BLaER1 treated with 17β-estradiol and CSF1 and Interleukin-3, amounts not matched to agents 10 nM and 100 nM (cell line): ENCODE measurements at regions not wholly inside any gene's neighbourhood (a gene's known extent, or its start where the extent isn't known, plus 50 kb on each side); places are given as distances from the start of the nearest gene placed in this dataset.
A peak's percentile ranks its signal among the peaks of the same experiment; 100 is the strongest.
"Not testable (repeated sequence)": the region's sequence is repeated elsewhere in the genome, so short reads cannot be mapped to it uniquely, and the experiment has no call there.

Source experiments
- H3K27ac ChIP-seq, 11 experiments: shearing (Covaris generic); formaldehyde crosslinking; 2 replicates each; pipeline ENCODE4 v1.8.1; 2022
- H3K27me3 ChIP-seq, 11 experiments: shearing (Covaris generic); formaldehyde crosslinking; 2 replicates each; pipeline ENCODE4 v1.8.1; 2022
- H3K36me3 ChIP-seq, 11 experiments: shearing (Covaris generic); formaldehyde crosslinking; 2 replicates each; pipeline ENCODE4 v1.8.1; 2022
- H3K4me1 ChIP-seq, 10 experiments: shearing (Covaris generic); formaldehyde crosslinking; 2 replicates each; pipeline ENCODE4 v1.8.1; 2022
- H3K4me2 ChIP-seq, 11 experiments: shearing (Covaris generic); formaldehyde crosslinking; 2 replicates each; pipeline ENCODE4 v1.8.1; 2022
- H3K4me3 ChIP-seq, 10 experiments: shearing (Covaris generic); formaldehyde crosslinking; 2 replicates each; pipeline ENCODE4 v1.8.1; 2022
- H3K9ac ChIP-seq, 11 experiments: shearing (Covaris generic); formaldehyde crosslinking; 2 replicates each; pipeline ENCODE4 v1.8.1; 2022
- H3K9me3 ChIP-seq, 11 experiments: shearing (Covaris generic); formaldehyde crosslinking; replicated peaks in 1 of 11; 2 replicates each; pipeline ENCODE4 v1.8.1; 2022
- H4K20me1 ChIP-seq, 11 experiments: shearing (Covaris generic); formaldehyde crosslinking; 2 replicates each; pipeline ENCODE4 v1.8.1; 2022
- Cebpa-rat ChIP-seq, 11 experiments: shearing (Covaris generic); IDR thresholded peaks; 2 replicates each; pipeline ENCODE4 v1.8.1; 2022

DNA sequence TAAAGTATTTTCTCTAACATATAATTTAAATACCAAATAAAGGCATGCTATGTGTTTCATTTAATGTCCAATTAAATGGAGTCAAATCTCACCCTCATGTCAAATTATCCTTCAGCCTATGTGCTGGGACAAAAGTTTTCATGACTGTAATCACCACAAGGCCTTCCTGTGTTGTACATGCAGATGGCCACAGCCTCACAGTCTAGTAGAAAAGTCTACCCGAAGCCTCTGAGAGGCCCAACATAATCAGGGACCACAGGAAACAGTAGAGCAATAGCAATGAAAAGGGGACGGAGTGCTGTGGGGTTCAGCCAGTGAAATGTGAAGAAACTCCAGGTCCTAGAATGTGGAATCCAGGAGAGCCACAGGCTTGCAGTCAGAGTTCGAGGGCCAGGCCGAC is 140.2 kb upstream of the KLF6 start:
- Histone ChIP-seq H3K4me1 (peaks cover 0 to 6% (median 0%) of the 10 kb centered on the region in 10 experiments; a peak in 3 of 20 replicates), H4K20me1 (no peaks in the 10 kb centered on the region), H3K4me2 (0 out of 22 replicates have a peak overlapping the region, but pooled peaks of 1 of the 11 experiments have one; percentile 35), H3K27ac (no peak overlapping the region), H3K4me3 (no peak overlapping the region), H3K36me3 (no peaks in the 10 kb centered on the region), H3K9me3 (no peaks in the 10 kb centered on the region), H3K27me3 (no peaks in the 10 kb centered on the region), H3K9ac (no peak overlapping the region; a peak in 1 of 22 replicates)
- no peak for TF ChIP-seq Cebpa-rat (IDR thresholded peaks at IDR 0.05)

DNA sequence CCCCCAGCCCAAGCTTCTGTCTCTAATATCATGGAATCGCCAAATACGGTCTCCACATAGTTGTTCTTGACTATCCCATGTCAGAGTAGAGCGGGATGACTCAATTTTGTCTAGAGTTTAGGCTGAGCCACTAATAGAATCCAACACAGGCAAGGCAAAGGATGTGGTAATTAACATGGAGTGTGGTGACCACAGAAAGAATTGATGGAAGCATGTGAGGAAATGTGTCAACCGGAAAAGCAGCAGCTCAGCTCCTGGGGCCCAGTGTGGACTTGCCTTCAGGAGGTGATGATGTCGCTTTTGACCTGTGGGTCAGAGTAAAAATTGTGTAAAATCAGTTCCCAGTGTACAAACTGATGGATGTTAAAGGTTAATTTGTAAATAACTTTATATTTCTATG is 139.3 kb upstream of the KLF6 start:
- TF ChIP-seq Cebpa-rat (IDR thresholded peaks at IDR 0.05): no peak
- Histone ChIP-seq H3K27ac (no peak overlapping the region), H3K4me3 (no peak overlapping the region), H3K4me2 (0 out of 22 replicates have a peak overlapping the region, but pooled peaks of 1 of the 11 experiments have one; percentile 11), H3K27me3 (no peaks in the 10 kb centered on the region), H3K9ac (no peak overlapping the region), H4K20me1 (no peaks in the 10 kb centered on the region), H3K9me3 (peaks cover 0 to 3% (median 0%) of the 10 kb centered on the region in 11 experiments; a peak in 4 of 22 replicates), H3K4me1 (peaks cover 0 to 10% (median 0%) of the 10 kb centered on the region in 10 experiments; a peak in 3 of 20 replicates), H3K36me3 (no peaks in the 10 kb centered on the region)

DNA sequence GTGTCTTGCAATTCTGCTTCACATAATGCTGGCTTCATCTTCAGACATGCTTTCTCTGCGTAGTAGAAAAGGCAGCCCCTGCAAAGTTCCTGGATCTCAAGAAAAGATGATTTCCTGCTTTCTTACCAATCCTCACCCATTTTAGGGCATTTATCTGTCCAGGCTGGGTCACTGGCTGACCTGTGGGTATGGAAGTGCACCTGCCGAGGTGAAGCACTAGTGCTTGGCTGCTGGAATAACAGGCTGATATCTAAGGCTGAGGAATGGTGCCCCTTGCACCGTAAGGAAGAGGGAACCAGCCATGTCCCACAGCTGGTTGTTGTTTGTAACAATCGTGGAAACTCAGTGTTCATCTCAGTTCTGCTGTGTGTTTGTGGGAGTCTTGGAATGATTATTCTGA is 138.0 kb upstream of the KLF6 start:
- Histone ChIP-seq H4K20me1 (no peaks in the 10 kb centered on the region), H3K27me3 (no peaks in the 10 kb centered on the region), H3K4me2 (no peak overlapping the region), H3K36me3 (no peaks in the 10 kb centered on the region), H3K4me3 (no peak overlapping the region), H3K27ac (no peak overlapping the region), H3K4me1 (peaks cover 0 to 10% (median 0%) of the 10 kb centered on the region in 10 experiments; a peak in 3 of 20 replicates), H3K9me3 (peaks cover 6 to 14% (median 12%) of the 10 kb centered on the region in 11 experiments), H3K9ac (no peak overlapping the region)
- TF ChIP-seq Cebpa-rat (IDR thresholded peaks at IDR 0.05): no peak

DNA sequence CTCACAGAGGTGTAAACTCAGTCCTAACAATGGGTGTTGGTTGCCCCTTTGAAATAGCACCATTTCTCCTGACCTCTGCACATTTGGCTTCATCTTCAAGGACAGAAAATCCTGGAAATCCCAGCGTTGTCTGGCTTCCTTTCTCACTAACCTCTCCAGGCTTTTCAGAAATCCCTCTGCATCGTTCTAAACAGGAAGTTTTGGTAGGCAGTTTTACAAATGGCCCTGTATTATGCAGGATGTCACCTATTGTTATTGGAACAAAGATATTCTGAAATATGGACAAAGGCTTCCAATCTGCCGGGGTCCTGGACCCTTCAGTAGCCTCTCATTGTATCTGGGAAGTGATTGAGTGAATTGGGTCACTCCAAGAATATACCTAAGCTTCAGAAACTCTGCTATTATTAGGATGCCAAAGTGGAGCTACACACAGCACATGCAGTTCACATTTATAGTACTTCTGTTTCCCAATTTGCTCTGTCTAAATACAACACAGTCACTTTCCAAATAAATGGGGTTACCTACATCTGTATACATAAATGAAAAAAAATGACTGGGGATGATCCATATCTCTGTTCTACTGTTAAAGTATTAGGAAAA is 134.8 kb upstream of the KLF6 start:
- no peak for TF ChIP-seq Cebpa-rat (IDR thresholded peaks at IDR 0.05)
- Histone ChIP-seq H3K9ac (no peak overlapping the region), H4K20me1 (no peaks in the 10 kb centered on the region), H3K36me3 (no peaks in the 10 kb centered on the region), H3K4me2 (no peak overlapping the region), H3K4me1 (0 out of 20 replicates have a peak, but pooled peaks cover 0 to 4% (median 0%) of the 10 kb centered on the region in 10 experiments), H3K27me3 (no peaks in the 10 kb centered on the region), H3K4me3 (no peak overlapping the region), H3K9me3 (peaks cover 6 to 17% (median 12%) of the 10 kb centered on the region in 11 experiments), H3K27ac (no peak overlapping the region)

DNA sequence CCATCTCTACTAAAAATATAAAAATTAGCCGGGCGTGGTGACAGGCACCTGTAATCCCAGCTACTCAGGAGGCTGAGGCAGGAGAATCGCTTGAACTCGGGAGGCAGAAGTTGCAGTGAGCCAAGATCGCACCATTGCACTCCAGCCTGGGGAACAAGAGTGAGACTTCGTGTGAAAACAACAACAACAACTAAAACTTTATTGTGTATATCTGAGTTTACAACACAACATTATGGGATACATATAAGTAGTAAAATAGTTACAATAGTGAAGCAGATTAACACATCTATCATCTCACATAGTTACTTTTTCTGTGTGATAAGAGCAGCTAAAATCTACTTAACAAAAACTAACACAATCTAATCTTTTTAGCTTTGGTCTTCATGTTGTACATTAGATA is 132.4 kb upstream of the KLF6 start:
- not testable (repeated sequence) for H3K4me2 ChIP-seq, H3K4me1 ChIP-seq, H3K36me3 ChIP-seq, H3K4me3 ChIP-seq, H4K20me1 ChIP-seq, H3K9ac ChIP-seq, H3K27ac ChIP-seq, H3K27me3 ChIP-seq
- H3K9me3 ChIP-seq: peaks cover 6 to 17% (median 12%) of the 10 kb centered on the region in 11 experiments

DNA sequence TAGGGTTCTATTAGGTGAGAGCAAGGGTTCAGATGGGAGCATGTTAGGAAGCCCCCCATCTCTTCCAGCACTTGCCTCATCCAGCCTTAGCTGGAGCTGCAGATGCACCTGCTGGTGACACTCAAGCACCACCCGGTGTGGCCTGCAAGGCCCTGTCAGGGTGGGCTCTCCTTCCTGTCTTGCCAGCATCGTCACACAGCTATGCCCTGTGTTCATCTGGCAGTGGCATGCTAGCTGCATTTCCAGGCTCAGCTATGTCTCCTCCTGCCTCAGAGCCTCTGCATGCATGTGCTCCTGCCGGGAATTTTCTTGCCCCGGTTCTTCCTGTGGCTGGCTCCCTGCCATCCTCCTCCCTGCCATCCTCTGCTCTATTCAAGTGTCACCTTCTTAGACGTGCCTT is 129.7 kb upstream of the KLF6 start:
- Histone ChIP-seq H3K9ac (no peak overlapping the region), H3K9me3 (peaks cover 6 to 17% (median 12%) of the 10 kb centered on the region in 11 experiments), H3K27me3 (no peaks in the 10 kb centered on the region), H3K27ac (no peak overlapping the region), H3K4me1 (0 out of 20 replicates have a peak, but pooled peaks cover 0 to under 1% (median 0%) of the 10 kb centered on the region in 10 experiments), H3K36me3 (no peaks in the 10 kb centered on the region), H3K4me3 (no peak overlapping the region), H4K20me1 (no peaks in the 10 kb centered on the region), H3K4me2 (no peak overlapping the region)
- no peak for TF ChIP-seq Cebpa-rat (IDR thresholded peaks at IDR 0.05)

DNA sequence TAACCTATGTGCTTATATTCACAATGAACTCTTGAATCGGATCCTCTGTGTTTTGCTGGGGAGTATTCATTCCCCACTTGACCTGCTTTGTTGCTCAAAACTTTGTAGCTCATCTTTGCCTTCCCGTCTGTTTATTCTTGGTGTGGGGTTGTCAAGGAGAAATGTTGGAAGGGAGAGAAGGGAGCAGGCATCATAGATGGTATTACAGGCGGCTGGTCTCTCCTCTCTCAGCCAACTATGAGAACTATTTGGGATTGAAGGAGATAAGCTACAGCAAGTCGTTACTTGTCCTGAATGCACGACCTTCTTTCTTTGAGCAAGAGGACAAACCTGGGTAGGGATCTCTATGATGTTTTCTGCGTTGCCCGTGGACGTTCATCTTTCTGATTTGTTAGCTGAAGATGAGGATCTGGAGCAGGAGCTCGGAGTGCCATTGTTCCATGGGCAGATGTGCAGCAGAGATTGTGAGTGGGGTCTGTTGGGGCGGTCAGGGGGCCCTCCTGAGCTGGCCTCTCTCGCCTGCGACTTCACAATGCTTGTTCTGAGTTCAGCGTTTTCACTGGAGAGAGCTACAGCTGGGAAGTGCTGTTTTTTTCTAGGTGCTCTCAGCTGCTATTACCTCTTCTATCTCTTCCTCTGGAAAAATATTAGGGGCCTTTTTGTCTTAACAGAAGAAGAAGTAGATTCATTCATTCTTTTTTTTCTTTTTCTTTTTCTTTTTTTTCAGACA is 126.9 kb upstream of the KLF6 start:
- Histone ChIP-seq H3K4me3 (no peak overlapping the region), H3K27ac (no peak overlapping the region), H3K9ac (no peak overlapping the region), H3K9me3 (no peaks in the 10 kb centered on the region), H3K4me1 (no peaks in the 10 kb centered on the region), H3K4me2 (no peak overlapping the region), H3K36me3 (no peaks in the 10 kb centered on the region), H4K20me1 (no peaks in the 10 kb centered on the region), H3K27me3 (no peaks in the 10 kb centered on the region)
- TF ChIP-seq Cebpa-rat (IDR thresholded peaks at IDR 0.05): no peak

DNA sequence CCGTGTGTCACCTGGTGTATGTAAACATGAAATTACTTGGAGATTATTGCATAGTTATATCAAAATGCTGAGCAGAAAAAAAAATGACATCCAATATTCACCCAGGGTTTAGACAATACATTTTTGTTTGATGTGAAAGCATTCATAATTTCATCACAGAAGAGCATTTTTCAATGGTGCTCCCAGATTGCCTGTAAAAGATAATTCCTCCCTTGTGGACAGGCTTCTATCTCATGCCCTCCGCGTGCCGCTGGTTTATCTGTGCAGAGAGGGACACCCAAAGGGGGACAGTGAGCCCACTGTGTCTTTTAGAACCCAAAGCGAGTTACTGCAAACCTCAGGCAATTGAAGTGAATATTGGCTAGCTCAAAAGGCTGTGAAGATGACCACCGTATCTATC is 126.2 kb upstream of the KLF6 start:
- no peak for TF ChIP-seq Cebpa-rat (IDR thresholded peaks at IDR 0.05)
- Histone ChIP-seq H3K9me3 (no peaks in the 10 kb centered on the region), H3K9ac (no peak overlapping the region)

DNA sequence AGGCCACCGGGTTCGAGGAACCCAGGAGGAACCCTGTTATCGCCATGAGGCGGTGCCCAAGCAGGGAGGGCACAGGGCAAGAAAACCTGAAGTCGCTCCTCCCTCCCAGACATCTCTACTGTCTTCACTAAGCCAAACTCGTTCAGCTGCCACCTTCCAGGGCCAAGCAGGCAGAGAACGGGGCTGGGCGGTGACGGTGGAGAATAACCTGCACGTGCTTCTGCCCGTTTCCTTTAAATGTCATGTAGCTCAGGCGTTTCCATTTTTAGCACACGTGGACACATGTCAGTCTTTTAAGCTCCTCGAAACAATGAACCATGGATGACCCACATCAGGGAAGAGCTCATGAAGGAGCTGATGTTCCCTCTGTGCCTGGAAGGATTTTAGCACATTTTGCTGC is 124.3 kb upstream of the KLF6 start:
- TF ChIP-seq Cebpa-rat (IDR thresholded peaks at IDR 0.05): no peak
- Histone ChIP-seq H3K4me1 (no peaks in the 10 kb centered on the region), H3K27ac (no peak overlapping the region), H3K36me3 (no peaks in the 10 kb centered on the region), H4K20me1 (no peaks in the 10 kb centered on the region), H3K9me3 (peaks cover 0 to 4% (median 0%) of the 10 kb centered on the region in 11 experiments; a peak in 1 of 22 replicates), H3K4me3 (no peak overlapping the region), H3K9ac (no peak overlapping the region), H3K4me2 (no peak overlapping the region), H3K27me3 (no peaks in the 10 kb centered on the region)

More for the DNA sequence above, 126.2 kb upstream of the KLF6 start:
- H3K27ac ChIP-seq: no peak overlapping the region
- H3K36me3 ChIP-seq: no peaks in the 10 kb centered on the region
- no peaks in the 10 kb centered on the region for H4K20me1 ChIP-seq
- H3K4me2 ChIP-seq: no peak overlapping the region
- no peak overlapping the region for H3K4me3 ChIP-seq
- no peaks in the 10 kb centered on the region for H3K27me3 ChIP-seq
- no peaks in the 10 kb centered on the region for H3K4me1 ChIP-seq
